ENCODE measurements at regions not wholly inside any gene's neighbourhood (a gene's known extent, or its start where the extent isn't known, plus 50 kb on each side); places are given as distances from the start of the nearest gene placed in this dataset.

DNA sequence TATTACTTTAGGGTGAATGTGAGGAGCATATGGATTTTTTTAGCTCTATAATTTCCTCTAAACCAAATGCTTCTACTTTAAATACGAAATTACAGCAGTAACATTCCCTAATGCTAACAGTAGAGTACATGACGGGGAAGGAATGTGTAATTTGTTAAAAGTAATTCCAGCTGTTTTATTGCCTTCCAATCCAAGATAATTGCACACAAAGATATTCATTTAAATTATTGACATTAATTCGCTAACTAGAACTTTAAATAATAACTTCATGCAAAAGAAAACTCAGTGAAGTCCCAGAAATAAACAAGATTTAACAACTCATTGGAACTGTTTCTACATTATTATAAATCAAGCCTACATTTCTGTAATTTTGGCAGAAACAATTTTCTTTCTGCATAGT lies 261.4 kb upstream of the CFAP20DC start:
- Histone ChIP-seq H3K27ac (ENCODE audit: low read length) (no peak overlapping the region), H3K9ac (ENCODE audit: low read length) (no peak overlapping the region), H3K79me2 (replicated peaks; ENCODE audit: insufficient read depth, low read length) (no peaks in the 10 kb centered on the region), H3K36me3 (ENCODE audit: insufficient read depth, low read length) (no peaks in the 10 kb centered on the region), H3K9me2 (ENCODE audit: insufficient read depth, low read length) (no peaks in the 10 kb centered on the region), H4K20me1 (ENCODE audit: insufficient read depth) (no peaks in the 10 kb centered on the region), H3K4me2 (ENCODE audit: low read length) (no peak overlapping the region), H3F3A (ENCODE audit: insufficient read depth, low read length, poor library complexity, severe bottlenecking) (no peaks in the 10 kb centered on the region), H2AFZ (ENCODE audit: low read depth, low read length) (no peak overlapping the region), H3K4me3 (ENCODE audit: low read length) (no peak overlapping the region), H3K9me3 (ENCODE audit: low read length) (no peaks in the 10 kb centered on the region), H3K27me3 (ENCODE audit: insufficient read depth, low read depth, low read length) (no peaks in the 10 kb centered on the region)
- TF ChIP-seq SMC3 (conservative IDR thresholded peaks at IDR 0.05; ENCODE audit: poor library complexity), result no peak
- no peak for TF ChIP-seq POLR2AphosphoS5 (IDR thresholded peaks at IDR 0.05)
- TF ChIP-seq, protein P1, sequence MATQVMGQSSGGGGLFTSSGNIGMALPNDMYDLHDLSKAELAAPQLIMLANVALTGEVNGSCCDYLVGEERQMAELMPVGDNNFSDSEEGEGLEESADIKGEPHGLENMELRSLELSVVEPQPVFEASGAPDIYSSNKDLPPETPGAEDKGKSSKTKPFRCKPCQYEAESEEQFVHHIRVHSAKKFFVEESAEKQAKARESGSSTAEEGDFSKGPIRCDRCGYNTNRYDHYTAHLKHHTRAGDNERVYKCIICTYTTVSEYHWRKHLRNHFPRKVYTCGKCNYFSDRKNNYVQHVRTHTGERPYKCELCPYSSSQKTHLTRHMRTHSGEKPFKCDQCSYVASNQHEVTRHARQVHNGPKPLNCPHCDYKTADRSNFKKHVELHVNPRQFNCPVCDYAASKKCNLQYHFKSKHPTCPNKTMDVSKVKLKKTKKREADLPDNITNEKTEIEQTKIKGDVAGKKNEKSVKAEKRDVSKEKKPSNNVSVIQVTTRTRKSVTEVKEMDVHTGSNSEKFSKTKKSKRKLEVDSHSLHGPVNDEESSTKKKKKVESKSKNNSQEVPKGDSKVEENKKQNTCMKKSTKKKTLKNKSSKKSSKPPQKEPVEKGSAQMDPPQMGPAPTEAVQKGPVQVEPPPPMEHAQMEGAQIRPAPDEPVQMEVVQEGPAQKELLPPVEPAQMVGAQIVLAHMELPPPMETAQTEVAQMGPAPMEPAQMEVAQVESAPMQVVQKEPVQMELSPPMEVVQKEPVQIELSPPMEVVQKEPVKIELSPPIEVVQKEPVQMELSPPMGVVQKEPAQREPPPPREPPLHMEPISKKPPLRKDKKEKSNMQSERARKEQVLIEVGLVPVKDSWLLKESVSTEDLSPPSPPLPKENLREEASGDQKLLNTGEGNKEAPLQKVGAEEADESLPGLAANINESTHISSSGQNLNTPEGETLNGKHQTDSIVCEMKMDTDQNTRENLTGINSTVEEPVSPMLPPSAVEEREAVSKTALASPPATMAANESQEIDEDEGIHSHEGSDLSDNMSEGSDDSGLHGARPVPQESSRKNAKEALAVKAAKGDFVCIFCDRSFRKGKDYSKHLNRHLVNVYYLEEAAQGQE (IDR thresholded peaks at IDR 0.05; ENCODE audit: borderline replicate concordance), result no peak

DNA sequence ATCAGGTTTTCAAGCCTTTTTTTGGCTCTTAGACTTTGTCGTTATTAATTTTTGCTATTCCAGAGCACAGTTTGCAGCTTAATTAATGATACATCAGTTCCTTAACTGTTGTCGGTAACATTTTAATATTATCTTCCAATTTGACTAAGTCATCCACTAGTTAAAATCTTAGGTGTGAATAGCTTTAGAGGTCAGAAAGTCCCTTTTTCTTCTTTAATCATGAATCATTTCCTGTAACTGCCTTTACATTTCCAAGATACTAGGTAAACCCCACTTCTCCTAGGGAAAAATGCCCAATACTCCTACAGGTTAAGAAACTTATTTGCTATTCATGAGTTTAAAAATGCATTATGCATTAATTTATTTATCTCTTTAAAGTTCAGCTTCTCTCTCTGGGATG lies 260.9 kb upstream of the CFAP20DC start:
- Histone ChIP-seq H3K36me3 (ENCODE audit: insufficient read depth, low read length) (no peaks in the 10 kb centered on the region), H3K4me3 (ENCODE audit: low read length) (no peak overlapping the region), H3K4me2 (ENCODE audit: low read length) (no peak overlapping the region), H3K9ac (ENCODE audit: low read length) (no peak overlapping the region), H3K27ac (ENCODE audit: low read length) (no peak overlapping the region), H3K9me2 (ENCODE audit: insufficient read depth, low read length) (no peaks in the 10 kb centered on the region), H3F3A (ENCODE audit: insufficient read depth, low read length, poor library complexity, severe bottlenecking) (no peaks in the 10 kb centered on the region), H3K79me2 (replicated peaks; ENCODE audit: insufficient read depth, low read length) (no peaks in the 10 kb centered on the region), H3K9me3 (ENCODE audit: low read length) (no peaks in the 10 kb centered on the region), H4K20me1 (ENCODE audit: insufficient read depth) (no peaks in the 10 kb centered on the region), H3K27me3 (ENCODE audit: insufficient read depth, low read depth, low read length) (no peaks in the 10 kb centered on the region), H2AFZ (ENCODE audit: low read depth, low read length) (no peak overlapping the region)
- no peak for TF ChIP-seq RAD21 (conservative IDR thresholded peaks at IDR 0.05)
- no peak for TF ChIP-seq POLR2AphosphoS5 (IDR thresholded peaks at IDR 0.05)
- TF ChIP-seq MXI1 (conservative IDR thresholded peaks at IDR 0.05; ENCODE audit: poor library complexity, severe bottlenecking), result no peak
- TF ChIP-seq SMC3 (conservative IDR thresholded peaks at IDR 0.05; ENCODE audit: poor library complexity), result no peak
- TF ChIP-seq, protein P1 (IDR thresholded peaks at IDR 0.05; ENCODE audit: borderline replicate concordance), result no peak
- no peak for TF ChIP-seq EZH2 (IDR thresholded peaks at IDR 0.05; ENCODE audit: borderline replicate concordance, insufficient read depth, low read length, poor library complexity, severe bottlenecking)
- no peak for TF ChIP-seq TAF1 (IDR thresholded peaks at IDR 0.05; ENCODE audit: low read depth)
- TF ChIP-seq EP300 (conservative IDR thresholded peaks at IDR 0.05; ENCODE audit: poor library complexity, severe bottlenecking), result no peak
- TF ChIP-seq, protein P2, sequence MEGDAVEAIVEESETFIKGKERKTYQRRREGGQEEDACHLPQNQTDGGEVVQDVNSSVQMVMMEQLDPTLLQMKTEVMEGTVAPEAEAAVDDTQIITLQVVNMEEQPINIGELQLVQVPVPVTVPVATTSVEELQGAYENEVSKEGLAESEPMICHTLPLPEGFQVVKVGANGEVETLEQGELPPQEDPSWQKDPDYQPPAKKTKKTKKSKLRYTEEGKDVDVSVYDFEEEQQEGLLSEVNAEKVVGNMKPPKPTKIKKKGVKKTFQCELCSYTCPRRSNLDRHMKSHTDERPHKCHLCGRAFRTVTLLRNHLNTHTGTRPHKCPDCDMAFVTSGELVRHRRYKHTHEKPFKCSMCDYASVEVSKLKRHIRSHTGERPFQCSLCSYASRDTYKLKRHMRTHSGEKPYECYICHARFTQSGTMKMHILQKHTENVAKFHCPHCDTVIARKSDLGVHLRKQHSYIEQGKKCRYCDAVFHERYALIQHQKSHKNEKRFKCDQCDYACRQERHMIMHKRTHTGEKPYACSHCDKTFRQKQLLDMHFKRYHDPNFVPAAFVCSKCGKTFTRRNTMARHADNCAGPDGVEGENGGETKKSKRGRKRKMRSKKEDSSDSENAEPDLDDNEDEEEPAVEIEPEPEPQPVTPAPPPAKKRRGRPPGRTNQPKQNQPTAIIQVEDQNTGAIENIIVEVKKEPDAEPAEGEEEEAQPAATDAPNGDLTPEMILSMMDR (IDR thresholded peaks at IDR 0.05; ENCODE audit: poor library complexity, severe bottlenecking), result no peak

Measured in neural cell (in vitro differentiated cells).